NCI-H146 treated with DMSO at 0.1 percent for 48 hours (cell line): ENCODE measurements at regions not wholly inside any gene's neighbourhood (a gene's known extent, or its start where the extent isn't known, plus 50 kb on each side); places are given as distances from the start of the nearest gene placed in this dataset.
A peak's percentile ranks its signal among the peaks of the same experiment; 100 is the strongest.
"Not testable (repeated sequence)": the region's sequence is repeated elsewhere in the genome, so short reads cannot be mapped to it uniquely, and the experiment has no call there.

Source experiments
- DNase-seq: peaks from one replicate; lab custom pipeline; 2025; ENCODE audit not compliant: unreplicated experiment; lab: John Stamatoyannopoulos, UW

- no peak for DNase-seq
These were observed 250.1 kb downstream of the GADD45G start for GRCh38 chr9:89854715-89855475.

- not testable (repeated sequence) for DNase-seq
These were observed 251.5 kb downstream of the GADD45G start for GRCh38 chr9:89856296-89856695.

GRCh38 chr9:89856950-89857349 lies 252.1 kb downstream of the GADD45G start:
- not testable (repeated sequence) for DNase-seq

- not testable (repeated sequence) for DNase-seq
These were observed 255.0 kb downstream of the GADD45G start for GRCh38 chr9:89859842-89860241.

GRCh38 chr9:89861371-89861770 lies 256.6 kb downstream of the GADD45G start:
- not testable (repeated sequence) for DNase-seq

GRCh38 chr9:89862316-89862715 lies 257.5 kb downstream of the GADD45G start:
- DNase-seq = no peak

- DNase-seq = no peak
These were observed 258.3 kb downstream of the GADD45G start for GRCh38 chr9:89863141-89863540.

- DNase-seq = no peak
These were observed 259.0 kb downstream of the GADD45G start for GRCh38 chr9:89863837-89864236.

GRCh38 chr9:89864257-89864656 lies 259.4 kb downstream of the GADD45G start:
- peak; percentile 13 for DNase-seq

GRCh38 chr9:89864731-89865130 lies 259.9 kb downstream of the GADD45G start:
- no peak for DNase-seq

- DNase-seq = no peak
These were observed 260.5 kb downstream of the GADD45G start for GRCh38 chr9:89865357-89865756.

GRCh38 chr9:89865981-89866380 lies 261.2 kb downstream of the GADD45G start:
- no peak for DNase-seq

GRCh38 chr9:89866701-89867100 lies 261.9 kb downstream of the GADD45G start:
- no peak for DNase-seq

- no peak for DNase-seq
These were observed 263.3 kb downstream of the GADD45G start for GRCh38 chr9:89868100-89868499.

- DNase-seq = no peak
These were observed 265.2 kb downstream of the GADD45G start for GRCh38 chr9:89869793-89870580.

GRCh38 chr9:89871871-89872331 lies 267.1 kb downstream of the GADD45G start:
- no peak for DNase-seq

GRCh38 chr9:89872426-89872912 lies 267.7 kb downstream of the GADD45G start:
- DNase-seq = no peak

GRCh38 chr9:89872913-89873707 lies 268.3 kb downstream of the GADD45G start:
- DNase-seq = no peak

GRCh38 chr9:89873801-89874200 lies 269.0 kb downstream of the GADD45G start:
- no peak for DNase-seq

- DNase-seq = no peak
These were observed 269.8 kb downstream of the GADD45G start for GRCh38 chr9:89874351-89875321.
